ENCODE measurements at regions not wholly inside any gene's neighbourhood (a gene's known extent, or its start where the extent isn't known, plus 50 kb on each side); places are given as distances from the start of the nearest gene placed in this dataset.

GRCh38 chr5:5572010-5572865 lies 149.8 kb downstream of the ICE1 start:
- Histone ChIP-seq H3K4me3 (ENCODE audit: low read length in 2 of 2) (no peak overlapping the region), H3K4me1 (ENCODE audit: control insufficient read depth in 2 of 2, insufficient read depth in 2 of 2, low read length in 2 of 2) (no peaks in the 10 kb centered on the region), H3K27ac (ENCODE audit: low read depth in 2 of 2, low read length in 2 of 2) (no peak overlapping the region), H3K27me3 (ENCODE audit: control insufficient read depth in 2 of 2, insufficient read depth in 2 of 2, low read length in 2 of 2) (no peaks in the 10 kb centered on the region), H3K9me3 (ENCODE audit: control insufficient read depth in 2 of 2, low read length in 2 of 2) (no peaks in the 10 kb centered on the region), H3K9ac (ENCODE audit: low read depth in 1 of 2, low read length in 2 of 2) (no peak overlapping the region), H3K36me3 (ENCODE audit: control insufficient read depth in 2 of 2, insufficient read depth in 2 of 2, low read length in 2 of 2) (no peaks in the 10 kb centered on the region)

DNA sequence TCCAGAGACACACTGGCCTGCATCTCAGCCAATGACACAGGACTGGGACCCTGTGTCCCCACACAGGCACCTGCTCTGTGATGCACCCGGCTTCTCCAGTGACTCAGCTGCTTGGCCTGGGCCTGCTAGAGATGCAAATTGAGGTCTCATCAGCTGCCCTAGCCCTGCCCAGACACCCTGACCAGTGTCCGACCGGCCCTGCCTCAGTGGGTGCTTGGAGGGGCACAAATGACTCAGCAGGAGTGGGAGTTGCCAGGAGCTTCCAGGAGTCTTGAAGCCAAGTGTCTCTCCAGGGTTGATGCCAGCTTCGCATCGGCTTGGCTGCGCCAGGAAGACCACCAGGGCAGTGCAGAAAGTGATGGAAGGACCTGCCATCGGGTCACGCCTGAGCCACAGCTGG lies 148.2 kb downstream of the ICE1 start:
- Histone ChIP-seq H3K9me3 (ENCODE audit: control insufficient read depth in 2 of 2, low read length in 2 of 2) (no peaks in the 10 kb centered on the region), H3K36me3 (ENCODE audit: control insufficient read depth in 2 of 2, insufficient read depth in 2 of 2, low read length in 2 of 2) (no peaks in the 10 kb centered on the region), H3K4me1 (ENCODE audit: control insufficient read depth in 2 of 2, insufficient read depth in 2 of 2, low read length in 2 of 2) (no peaks in the 10 kb centered on the region), H3K27ac (ENCODE audit: low read depth in 2 of 2, low read length in 2 of 2) (no peak overlapping the region), H3K27me3 (ENCODE audit: control insufficient read depth in 2 of 2, insufficient read depth in 2 of 2, low read length in 2 of 2) (no peaks in the 10 kb centered on the region), H3K9ac (ENCODE audit: low read depth in 1 of 2, low read length in 2 of 2) (no peak overlapping the region), H3K4me3 (ENCODE audit: low read length in 2 of 2) (no peak overlapping the region)

DNA sequence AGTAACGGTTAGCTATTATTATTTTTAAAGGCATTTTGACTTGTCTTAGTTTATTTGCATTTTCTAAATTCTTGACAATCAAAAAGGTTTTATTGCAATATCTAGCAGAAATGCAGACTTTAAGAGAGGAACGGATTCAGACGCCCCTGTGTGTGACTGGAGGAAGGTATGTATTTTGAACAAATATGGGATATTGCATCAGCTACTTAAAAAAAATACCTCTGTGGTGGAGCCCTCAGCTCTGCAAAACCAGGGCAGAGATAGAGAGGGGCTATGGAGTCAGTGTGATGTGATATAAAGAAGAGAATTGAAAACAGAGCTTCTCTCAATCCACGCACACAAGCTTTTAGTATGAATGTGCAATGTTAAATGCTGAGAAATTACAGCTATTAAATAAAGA lies 142.4 kb downstream of the ICE1 start:
- Histone ChIP-seq H3K4me1 (ENCODE audit: control insufficient read depth in 2 of 2, insufficient read depth in 2 of 2, low read length in 2 of 2) (no peaks in the 10 kb centered on the region), H3K36me3 (ENCODE audit: control insufficient read depth in 2 of 2, insufficient read depth in 2 of 2, low read length in 2 of 2) (no peaks in the 10 kb centered on the region), H3K4me3 (ENCODE audit: low read length in 2 of 2) (no peak overlapping the region), H3K27ac (ENCODE audit: low read depth in 2 of 2, low read length in 2 of 2) (no peak overlapping the region), H3K9me3 (ENCODE audit: control insufficient read depth in 2 of 2, low read length in 2 of 2) (no peaks in the 10 kb centered on the region), H3K9ac (ENCODE audit: low read depth in 1 of 2, low read length in 2 of 2) (no peak overlapping the region), H3K27me3 (ENCODE audit: control insufficient read depth in 2 of 2, insufficient read depth in 2 of 2, low read length in 2 of 2) (no peaks in the 10 kb centered on the region)

- H3K4me3 ChIP-seq (ENCODE audit: low read length in 2 of 2) = no peak overlapping the region
- H3K9ac ChIP-seq (ENCODE audit: low read depth in 1 of 2, low read length in 2 of 2) = no peak overlapping the region
- no peaks in the 10 kb centered on the region for H3K4me1 ChIP-seq (ENCODE audit: control insufficient read depth in 2 of 2, insufficient read depth in 2 of 2, low read length in 2 of 2)
Observed at GRCh38 chr5:5560016-5560415, 137.5 kb downstream of the ICE1 start.

GRCh38 chr5:5558638-5559527 lies 136.4 kb downstream of the ICE1 start:
- H3K9me3 ChIP-seq (ENCODE audit: control insufficient read depth in 2 of 2, low read length in 2 of 2) = no peaks in the 10 kb centered on the region
- no peaks in the 10 kb centered on the region for H3K27me3 ChIP-seq (ENCODE audit: control insufficient read depth in 2 of 2, insufficient read depth in 2 of 2, low read length in 2 of 2)
- H3K9ac ChIP-seq (ENCODE audit: low read depth in 1 of 2, low read length in 2 of 2) = no peak overlapping the region
- H3K27ac ChIP-seq (ENCODE audit: low read depth in 2 of 2, low read length in 2 of 2) = no peak overlapping the region
- H3K36me3 ChIP-seq (ENCODE audit: control insufficient read depth in 2 of 2, insufficient read depth in 2 of 2, low read length in 2 of 2) = no peaks in the 10 kb centered on the region
- no peak overlapping the region for H3K4me3 ChIP-seq (ENCODE audit: low read length in 2 of 2)
- no peaks in the 10 kb centered on the region for H3K4me1 ChIP-seq (ENCODE audit: control insufficient read depth in 2 of 2, insufficient read depth in 2 of 2, low read length in 2 of 2)

More at GRCh38 chr5:5560016-5560415, 137.5 kb downstream of the ICE1 start:
- no peaks in the 10 kb centered on the region for H3K9me3 ChIP-seq (ENCODE audit: control insufficient read depth in 2 of 2, low read length in 2 of 2)
- H3K27me3 ChIP-seq (ENCODE audit: control insufficient read depth in 2 of 2, insufficient read depth in 2 of 2, low read length in 2 of 2) = no peaks in the 10 kb centered on the region
- no peak overlapping the region for H3K27ac ChIP-seq (ENCODE audit: low read depth in 2 of 2, low read length in 2 of 2)
- no peaks in the 10 kb centered on the region for H3K36me3 ChIP-seq (ENCODE audit: control insufficient read depth in 2 of 2, insufficient read depth in 2 of 2, low read length in 2 of 2)

DNA sequence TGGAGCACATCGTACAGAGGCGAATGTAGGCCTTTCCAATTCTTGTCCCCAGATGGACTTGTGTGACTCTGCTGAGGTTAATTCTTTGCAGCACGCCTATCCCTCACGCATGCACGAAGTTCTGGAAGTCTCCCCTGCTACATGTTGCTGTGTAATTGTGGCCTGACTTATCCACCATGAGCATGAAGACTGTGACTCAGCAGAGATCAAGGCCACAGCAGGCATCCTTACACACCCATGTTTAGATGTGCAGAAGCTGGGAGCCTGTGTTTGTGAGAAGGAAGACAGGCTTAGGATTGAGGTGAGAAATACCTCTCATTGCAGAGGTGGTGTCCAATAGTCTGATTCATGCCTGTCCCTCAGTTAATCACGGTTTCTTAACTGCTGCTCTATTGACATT lies 135.6 kb downstream of the ICE1 start:
- H3K4me3 ChIP-seq (ENCODE audit: low read length in 2 of 2) = no peak overlapping the region
- H3K27me3 ChIP-seq (ENCODE audit: control insufficient read depth in 2 of 2, insufficient read depth in 2 of 2, low read length in 2 of 2) = no peaks in the 10 kb centered on the region
- H3K9ac ChIP-seq (ENCODE audit: low read depth in 1 of 2, low read length in 2 of 2) = no peak overlapping the region
- no peaks in the 10 kb centered on the region for H3K4me1 ChIP-seq (ENCODE audit: control insufficient read depth in 2 of 2, insufficient read depth in 2 of 2, low read length in 2 of 2)
- H3K27ac ChIP-seq (ENCODE audit: low read depth in 2 of 2, low read length in 2 of 2) = no peak overlapping the region
- H3K36me3 ChIP-seq (ENCODE audit: control insufficient read depth in 2 of 2, insufficient read depth in 2 of 2, low read length in 2 of 2) = no peaks in the 10 kb centered on the region
- no peaks in the 10 kb centered on the region for H3K9me3 ChIP-seq (ENCODE audit: control insufficient read depth in 2 of 2, low read length in 2 of 2)

- H3K9ac ChIP-seq (ENCODE audit: low read depth in 1 of 2, low read length in 2 of 2) = no peak overlapping the region
- no peaks in the 10 kb centered on the region for H3K36me3 ChIP-seq (ENCODE audit: control insufficient read depth in 2 of 2, insufficient read depth in 2 of 2, low read length in 2 of 2)
Observed at GRCh38 chr5:5551499-5551898, 129.0 kb downstream of the ICE1 start.

GRCh38 chr5:5546408-5546807 lies 123.9 kb downstream of the ICE1 start:
- Histone ChIP-seq H3K27me3 (ENCODE audit: control insufficient read depth in 2 of 2, insufficient read depth in 2 of 2, low read length in 2 of 2) (no peaks in the 10 kb centered on the region), H3K9ac (ENCODE audit: low read depth in 1 of 2, low read length in 2 of 2) (no peak overlapping the region), H3K4me3 (ENCODE audit: low read length in 2 of 2) (no peak overlapping the region), H3K4me1 (ENCODE audit: control insufficient read depth in 2 of 2, insufficient read depth in 2 of 2, low read length in 2 of 2) (no peaks in the 10 kb centered on the region), H3K36me3 (ENCODE audit: control insufficient read depth in 2 of 2, insufficient read depth in 2 of 2, low read length in 2 of 2) (no peaks in the 10 kb centered on the region), H3K27ac (ENCODE audit: low read depth in 2 of 2, low read length in 2 of 2) (no peak overlapping the region), H3K9me3 (ENCODE audit: control insufficient read depth in 2 of 2, low read length in 2 of 2) (no peaks in the 10 kb centered on the region)

More at GRCh38 chr5:5551499-5551898, 129.0 kb downstream of the ICE1 start:
- no peak overlapping the region for H3K27ac ChIP-seq (ENCODE audit: low read depth in 2 of 2, low read length in 2 of 2)
- no peak overlapping the region for H3K4me3 ChIP-seq (ENCODE audit: low read length in 2 of 2)
- no peaks in the 10 kb centered on the region for H3K27me3 ChIP-seq (ENCODE audit: control insufficient read depth in 2 of 2, insufficient read depth in 2 of 2, low read length in 2 of 2)
- no peaks in the 10 kb centered on the region for H3K4me1 ChIP-seq (ENCODE audit: control insufficient read depth in 2 of 2, insufficient read depth in 2 of 2, low read length in 2 of 2)
- H3K9me3 ChIP-seq (ENCODE audit: control insufficient read depth in 2 of 2, low read length in 2 of 2) = no peaks in the 10 kb centered on the region

DNA sequence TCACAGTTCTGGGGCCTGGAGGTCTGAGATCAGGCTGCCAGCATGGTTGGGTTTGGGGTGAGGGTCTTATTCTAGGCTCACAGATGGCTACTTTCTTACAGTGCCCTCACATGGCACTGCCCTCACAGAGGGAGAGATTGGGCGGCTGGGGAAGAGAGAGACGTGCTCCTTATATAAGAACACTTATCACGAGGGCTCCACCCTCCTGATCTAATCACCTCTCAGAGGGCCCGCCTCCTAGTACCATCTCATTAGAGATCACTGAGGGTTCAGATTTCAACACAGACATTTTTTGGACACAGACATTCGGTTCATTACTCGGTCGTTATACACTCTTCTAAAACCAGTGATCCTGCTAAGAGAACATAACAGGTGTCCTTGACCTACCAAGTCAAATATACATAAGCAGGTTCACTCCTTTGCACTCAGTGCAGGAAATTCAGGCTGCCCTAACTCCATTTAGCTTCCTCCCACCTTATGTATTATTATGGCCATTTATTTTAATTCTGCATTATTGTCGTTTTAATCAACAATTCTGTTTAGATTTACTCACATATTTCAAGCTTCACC lies 121.7 kb downstream of the ICE1 start:
- no peak overlapping the region for H3K27ac ChIP-seq (ENCODE audit: low read depth in 2 of 2, low read length in 2 of 2)
- H3K4me3 ChIP-seq (ENCODE audit: low read length in 2 of 2) = no peak overlapping the region
- H3K9me3 ChIP-seq (ENCODE audit: control insufficient read depth in 2 of 2, low read length in 2 of 2) = no peaks in the 10 kb centered on the region
- H3K27me3 ChIP-seq (ENCODE audit: control insufficient read depth in 2 of 2, insufficient read depth in 2 of 2, low read length in 2 of 2) = no peaks in the 10 kb centered on the region
- H3K36me3 ChIP-seq (ENCODE audit: control insufficient read depth in 2 of 2, insufficient read depth in 2 of 2, low read length in 2 of 2) = no peaks in the 10 kb centered on the region
- no peak overlapping the region for H3K9ac ChIP-seq (ENCODE audit: low read depth in 1 of 2, low read length in 2 of 2)
- no peaks in the 10 kb centered on the region for H3K4me1 ChIP-seq (ENCODE audit: control insufficient read depth in 2 of 2, insufficient read depth in 2 of 2, low read length in 2 of 2)

- H3K9ac ChIP-seq (ENCODE audit: low read depth in 1 of 2, low read length in 2 of 2) = no peak overlapping the region
- H3K27me3 ChIP-seq (ENCODE audit: control insufficient read depth in 2 of 2, insufficient read depth in 2 of 2, low read length in 2 of 2) = no peaks in the 10 kb centered on the region
- H3K36me3 ChIP-seq (ENCODE audit: control insufficient read depth in 2 of 2, insufficient read depth in 2 of 2, low read length in 2 of 2) = no peaks in the 10 kb centered on the region
- no peak overlapping the region for H3K27ac ChIP-seq (ENCODE audit: low read depth in 2 of 2, low read length in 2 of 2)
- H3K4me1 ChIP-seq (ENCODE audit: control insufficient read depth in 2 of 2, insufficient read depth in 2 of 2, low read length in 2 of 2) = no peaks in the 10 kb centered on the region
- H3K9me3 ChIP-seq (ENCODE audit: control insufficient read depth in 2 of 2, low read length in 2 of 2) = no peaks in the 10 kb centered on the region
- H3K4me3 ChIP-seq (ENCODE audit: low read length in 2 of 2) = no peak overlapping the region
Observed at GRCh38 chr5:5542654-5543053, 120.2 kb downstream of the ICE1 start.

Data from mucosa of rectum (tissue), 2 donors.